GM12878 (cell line): ENCODE measurements at regions not wholly inside any gene's neighbourhood (a gene's known extent, or its start where the extent isn't known, plus 50 kb on each side); places are given as distances from the start of the nearest gene placed in this dataset.

Experiments used
- ATAC-seq: fragments of 200-7000 bp; cut with Tn5 transposase; 3 replicates; pipeline ENCODE4 v1.9.1; 2020; ENCODE audit warnings: mild to moderate bottlenecking, moderate library complexity
- BruUV-seq: library from RNA; stranded (reverse); fragments of 400-500 nt; replicated peaks from 2 replicates; lab custom pipeline; 2021; lab: Mats Ljungman, UMichigan
- CTCF ChIA-PET: fragments of 300-600 bp; sonication (Branson Sonifier 250); formaldehyde crosslinking; extraction: SDS; loops from one replicate; lab custom pipeline; 2021; ENCODE audit warnings: inconsistent platforms; lab: Yijun Ruan, JAX
- POLR2A ChIA-PET: fragments of 350-600 bp; formaldehyde crosslinking; extraction: SDS; loops from one replicate; lab custom pipeline; 2021; ENCODE audit warnings: inconsistent platforms; lab: Charles Lee
- RAD21 ChIA-PET: fragments of 300-600 bp; sonication (Branson Sonifier 250); formaldehyde crosslinking; loops from one replicate; lab custom pipeline; 2023; ENCODE audit warnings: antibody characterized with exemption; ENCODE audit not compliant: unreplicated experiment; lab: Charles Lee
- SMC1A ChIA-PET: fragments of 300-600 bp; sonication (Branson Sonifier 250); formaldehyde crosslinking; loops from one replicate; lab custom pipeline; 2023; ENCODE audit not compliant: unreplicated experiment, uncharacterized antibody; lab: Charles Lee
- DNase-seq: peaks from one replicate; pipeline ENCODE4 v3.0.0-alpha.2; 2011; ENCODE audit warnings: low read depth, low spot score
- FAIRE-seq: peaks from 3 replicates; lab custom pipeline; 2011; peaks lifted over from hg19 to GRCh38; lab: Jason Lieb, UNC
- H2AFZ ChIP-seq: 2 replicates; pipeline ENCODE4 v1.6.0; 2011; ENCODE audit warnings: low read depth, low read length, control low read depth; ENCODE audit not compliant: control insufficient read depth
- H3K27ac ChIP-seq: 2 replicates; pipeline ENCODE4 v1.5.1; 2011; ENCODE audit warnings: control low read depth; ENCODE audit not compliant: control insufficient read depth, insufficient read depth
- H3K27me3 ChIP-seq, 2 experiments: replicated peaks in 1 of 2; 2 replicates each; pipeline versions ENCODE4 v1.6.0 to v1.6.1; 2011; ENCODE audit warnings: low read length in 1 of 2; ENCODE audit not compliant: control insufficient read depth in 2 of 2, insufficient read depth in 2 of 2
- H3K36me3 ChIP-seq, 2 experiments: 2 replicates each; pipeline ENCODE4 v1.5.1; 2011; ENCODE audit warnings: low read length in 1 of 2; ENCODE audit not compliant: control insufficient read depth in 2 of 2, insufficient read depth in 2 of 2
- H3K4me1 ChIP-seq: 2 replicates; pipeline ENCODE4 v1.6.1; 2011; ENCODE audit warnings: mild to moderate bottlenecking, low read length, moderate library complexity, mixed read lengths; ENCODE audit not compliant: control insufficient read depth, insufficient read depth
- H3K4me2 ChIP-seq: 2 replicates; pipeline ENCODE4 v1.6.0; 2011; ENCODE audit warnings: control low read depth; ENCODE audit not compliant: control insufficient read depth, insufficient read depth
- H3K4me3 ChIP-seq: fragments of 200-600 bp; sonication (generic); 2 replicates; pipeline ENCODE4 v1.5.1; 2016
- H3K79me2 ChIP-seq: 2 replicates; pipeline ENCODE4 v1.6.0; 2011; ENCODE audit warnings: low read length; ENCODE audit not compliant: control insufficient read depth, insufficient read depth
- H3K9ac ChIP-seq: 2 replicates; pipeline ENCODE4 v1.8.0; 2011; ENCODE audit warnings: low read length, control low read depth, mixed read lengths; ENCODE audit not compliant: control insufficient read depth, insufficient read depth
- H3K9me3 ChIP-seq: replicated peaks from 3 replicates; pipeline ENCODE4 v1.5.1; 2011; ENCODE audit warnings: mild to moderate bottlenecking, low read length; ENCODE audit not compliant: control insufficient read depth, insufficient read depth
- H4K20me1 ChIP-seq: 2 replicates; pipeline ENCODE4 v1.6.0; 2011; ENCODE audit not compliant: control insufficient read depth, insufficient read depth
- CBFB ChIP-seq: IDR thresholded peaks from 2 replicates; pipeline ENCODE4 v1.6.1; 2016; ENCODE audit warnings: antibody characterized with exemption, low read depth
- HCFC1 ChIP-seq: fragments of 150-350 bp; IDR thresholded peaks from 2 replicates; pipeline ENCODE4 v1.6.1; 2014; ENCODE audit warnings: low read length
- MEF2A ChIP-seq: IDR thresholded peaks from 2 replicates; pipeline ENCODE4 v1.6.1; 2011; ENCODE audit warnings: low read depth, mild to moderate bottlenecking, low read length, moderate library complexity; ENCODE audit not compliant: insufficient read depth
- NFYA ChIP-seq: IDR thresholded peaks from 2 replicates; pipeline ENCODE4 v1.6.1; 2011; ENCODE audit warnings: low read depth, mild to moderate bottlenecking, low read length, improper control_type of control experiment, borderline replicate concordance
- RAD21 ChIP-seq: IDR thresholded peaks from 2 replicates; pipeline ENCODE4 v1.6.1; 2011; ENCODE audit warnings: mild to moderate bottlenecking, low read depth, low read length, moderate library complexity; ENCODE audit not compliant: insufficient read depth
- SIN3A ChIP-seq: IDR thresholded peaks from 2 replicates; pipeline ENCODE4 v1.6.1; 2012; ENCODE audit warnings: low read depth, low read length, improper control_type of control experiment
- SUPT20H ChIP-seq: IDR thresholded peaks from 2 replicates; pipeline ENCODE4 v1.6.1; 2011; ENCODE audit warnings: low read depth, mild to moderate bottlenecking, low read length, moderate library complexity, borderline replicate concordance; ENCODE audit not compliant: control insufficient read depth
- TAF1 ChIP-seq: IDR thresholded peaks from 2 replicates; pipeline ENCODE4 v1.6.1; 2011; ENCODE audit warnings: mild to moderate bottlenecking, low read depth, low read length, borderline replicate concordance
- YBX1 ChIP-seq: fragments of 450-650 bp; IDR thresholded peaks from 2 replicates; pipeline ENCODE4 v1.6.1; 2016; ENCODE audit warnings: antibody characterized with exemption
- ZNF592 ChIP-seq: fragments of 450-650 bp; IDR thresholded peaks from 2 replicates; pipeline ENCODE4 v1.6.1; 2017; ENCODE audit warnings: mild to moderate bottlenecking, moderate library complexity
- in situ Hi-C: fragments of 300-500 bp; cut with MboI; formaldehyde crosslinking; loops from 9 replicates; pipeline ENCODE4 v1.14.3; 2018; ENCODE audit warnings: mixed read lengths
- intact Hi-C: fragments of 100-400 bp; cut with micrococcal nuclease; formaldehyde crosslinking; loops from one replicate; pipeline ENCODE4 v1.14.2; 2022; ENCODE audit not compliant: unreplicated experiment
- TF ChIP-seq, protein P1 (sequence below): fragments of 450-650 bp; IDR thresholded peaks from 2 replicates; pipeline ENCODE4 v1.6.1; 2017; ENCODE audit warnings: mild to moderate bottlenecking, low read depth, inconsistent platforms; ENCODE audit not compliant: poor library complexity, severe bottlenecking
- TF ChIP-seq, protein P2 (sequence below): fragments of 450-650 bp; IDR thresholded peaks from 2 replicates; pipeline ENCODE4 v1.6.1; 2017; ENCODE audit warnings: mild to moderate bottlenecking

GRCh38 chr2:188209218-188209617 lies 82.5 kb upstream of the GULP1 start:
- no TSS peak for BruUV-seq

More at GRCh38 chr2:188209218-188209617, 82.5 kb upstream of the GULP1 start:
- ChIA-PET POLR2A (no interaction called here), SMC1A (no interaction called here)
- DNase-seq = no peak
- Histone ChIP-seq H2AFZ (no peak overlapping the region), H4K20me1 (no peaks in the 10 kb centered on the region), H3K27ac (no peak overlapping the region), H3K79me2 (no peaks in the 10 kb centered on the region)
- ATAC-seq = no peak
- TF ChIP-seq, protein P1, sequence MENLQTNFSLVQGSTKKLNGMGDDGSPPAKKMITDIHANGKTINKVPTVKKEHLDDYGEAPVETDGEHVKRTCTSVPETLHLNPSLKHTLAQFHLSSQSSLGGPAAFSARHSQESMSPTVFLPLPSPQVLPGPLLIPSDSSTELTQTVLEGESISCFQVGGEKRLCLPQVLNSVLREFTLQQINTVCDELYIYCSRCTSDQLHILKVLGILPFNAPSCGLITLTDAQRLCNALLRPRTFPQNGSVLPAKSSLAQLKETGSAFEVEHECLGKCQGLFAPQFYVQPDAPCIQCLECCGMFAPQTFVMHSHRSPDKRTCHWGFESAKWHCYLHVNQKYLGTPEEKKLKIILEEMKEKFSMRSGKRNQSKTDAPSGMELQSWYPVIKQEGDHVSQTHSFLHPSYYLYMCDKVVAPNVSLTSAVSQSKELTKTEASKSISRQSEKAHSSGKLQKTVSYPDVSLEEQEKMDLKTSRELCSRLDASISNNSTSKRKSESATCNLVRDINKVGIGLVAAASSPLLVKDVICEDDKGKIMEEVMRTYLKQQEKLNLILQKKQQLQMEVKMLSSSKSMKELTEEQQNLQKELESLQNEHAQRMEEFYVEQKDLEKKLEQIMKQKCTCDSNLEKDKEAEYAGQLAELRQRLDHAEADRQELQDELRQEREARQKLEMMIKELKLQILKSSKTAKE = no peak
- TF ChIP-seq SUPT20H (no peak), ZNF592 (no peak), NFYA (no peak), YBX1 (no peak), SIN3A (no peak), CBFB (no peak), TAF1 (no peak), RAD21 (no peak), HCFC1 (no peak), MEF2A (no peak)
- TF ChIP-seq, protein P2, sequence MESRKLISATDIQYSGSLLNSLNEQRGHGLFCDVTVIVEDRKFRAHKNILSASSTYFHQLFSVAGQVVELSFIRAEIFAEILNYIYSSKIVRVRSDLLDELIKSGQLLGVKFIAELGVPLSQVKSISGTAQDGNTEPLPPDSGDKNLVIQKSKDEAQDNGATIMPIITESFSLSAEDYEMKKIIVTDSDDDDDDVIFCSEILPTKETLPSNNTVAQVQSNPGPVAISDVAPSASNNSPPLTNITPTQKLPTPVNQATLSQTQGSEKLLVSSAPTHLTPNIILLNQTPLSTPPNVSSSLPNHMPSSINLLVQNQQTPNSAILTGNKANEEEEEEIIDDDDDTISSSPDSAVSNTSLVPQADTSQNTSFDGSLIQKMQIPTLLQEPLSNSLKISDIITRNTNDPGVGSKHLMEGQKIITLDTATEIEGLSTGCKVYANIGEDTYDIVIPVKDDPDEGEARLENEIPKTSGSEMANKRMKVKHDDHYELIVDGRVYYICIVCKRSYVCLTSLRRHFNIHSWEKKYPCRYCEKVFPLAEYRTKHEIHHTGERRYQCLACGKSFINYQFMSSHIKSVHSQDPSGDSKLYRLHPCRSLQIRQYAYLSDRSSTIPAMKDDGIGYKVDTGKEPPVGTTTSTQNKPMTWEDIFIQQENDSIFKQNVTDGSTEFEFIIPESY = no peak
- TF ChIP-seq, all 136 proteins: peak for 0
- no peak for FAIRE-seq
- no peaks in the 10 kb centered on the region for H3K4me1 ChIP-seq
- ChIA-PET RAD21 (no interaction called here), CTCF (no interaction called here)
- no peaks in the 10 kb centered on the region for H3K36me3 ChIP-seq
- in situ Hi-C loops (no loop called here), intact Hi-C loops (no loop called here)
- H3K9me3 ChIP-seq = no peaks in the 10 kb centered on the region
- no peak overlapping the region for H3K4me2 ChIP-seq
- no peak overlapping the region for H3K9ac ChIP-seq
- H3K27me3 ChIP-seq = no peaks in the 10 kb centered on the region
- no peak overlapping the region for H3K4me3 ChIP-seq
